Endothelial cell of umbilical vein (primary cell): ENCODE measurements at regions not wholly inside any gene's neighbourhood (a gene's known extent, or its start where the extent isn't known, plus 50 kb on each side); places are given as distances from the start of the nearest gene placed in this dataset.

Experiments used
- BruUV-seq: library from RNA; stranded (reverse); fragments of 400-500 nt; replicated peaks from 2 replicates; lab custom pipeline; 2021; lab: Mats Ljungman, UMichigan
- CTCF ChIA-PET: fragments of 300-600, 350-600 bp; sonication (Branson Sonifier 250); formaldehyde crosslinking; loops from one replicate; lab custom pipeline; 2021; ENCODE audit warnings: antibody characterized with exemption, inconsistent platforms; lab: Charles Lee
- POLR2A ChIA-PET: fragments of 300-600, 350-600 bp; sonication (Branson Sonifier 250); formaldehyde crosslinking; loops from one replicate; lab custom pipeline; 2021; ENCODE audit warnings: antibody characterized with exemption, inconsistent platforms; lab: Charles Lee
- DNase-seq: peaks from one replicate; pipeline ENCODE4 v3.0.0-alpha.2; 2011; ENCODE audit warnings: low read depth, low spot score
- FAIRE-seq: peaks from 2 replicates; lab custom pipeline; 2011; peaks lifted over from hg19 to GRCh38; lab: Jason Lieb, UNC
- H2AFZ ChIP-seq: 2 replicates; pipeline ENCODE4 v1.6.0; 2012; ENCODE audit warnings: low read depth, low read length, control low read depth, inconsistent platforms
- H3K27ac ChIP-seq: 2 replicates; pipeline ENCODE4 v1.5.1; 2011; ENCODE audit warnings: low read depth, mild to moderate bottlenecking, control low read depth, low read length, moderate library complexity; ENCODE audit not compliant: insufficient read depth
- H3K27me3 ChIP-seq, 2 experiments: 2 replicates each; pipeline versions ENCODE4 v1.6.0 to v1.6.1; 2011; ENCODE audit warnings: low read length in 2 of 2, mixed read lengths in 1 of 2; ENCODE audit not compliant: control insufficient read depth in 2 of 2, insufficient read depth in 2 of 2
- H3K36me3 ChIP-seq, 2 experiments: 2 replicates in 1 of 2; 3 replicates in 1 of 2; pipeline ENCODE4 v1.5.1; 2011; ENCODE audit warnings: low read length in 2 of 2, mild to moderate bottlenecking in 1 of 2, moderate library complexity in 1 of 2; ENCODE audit not compliant: control insufficient read depth in 2 of 2, insufficient read depth in 2 of 2; ENCODE audit errors: extremely low read depth in 1 of 2
- H3K4me1 ChIP-seq: 3 replicates; pipeline ENCODE4 v1.5.1; 2011; ENCODE audit warnings: mild to moderate bottlenecking, low read length; ENCODE audit not compliant: control insufficient read depth, insufficient read depth; ENCODE audit errors: extremely low read depth
- H3K4me2 ChIP-seq: 2 replicates; pipeline ENCODE4 v1.6.1; 2011; ENCODE audit warnings: low read length, control low read depth, mixed read lengths; ENCODE audit not compliant: insufficient read depth
- H3K4me3 ChIP-seq, 3 experiments: fragments of 200-600 bp in 1 of 3; sonication (generic), shearing (Covaris generic) in 1 of 3; replicated peaks in 1 of 3; 2 replicates each; pipeline ENCODE4 v1.5.1; 2011 to 2016; ENCODE audit warnings: control low read depth in 3 of 3, low read length in 3 of 3, mild to moderate bottlenecking in 2 of 3, inconsistent platforms in 1 of 3, low read depth in 1 of 3, moderate library complexity in 1 of 3; ENCODE audit not compliant: insufficient read depth in 1 of 3
- H3K79me2 ChIP-seq: 2 replicates; pipeline ENCODE4 v1.6.0; 2012; ENCODE audit warnings: low read length, inconsistent platforms; ENCODE audit not compliant: control insufficient read depth, insufficient read depth
- H3K9ac ChIP-seq: replicated peaks from 2 replicates; pipeline ENCODE3; 2011; ENCODE audit warnings: low read length, control low read depth; ENCODE audit not compliant: insufficient read depth; ENCODE audit errors: extremely low read depth
- H3K9me1 ChIP-seq: replicated peaks from 3 replicates; pipeline ENCODE4 v1.6.0; 2011; ENCODE audit warnings: mild to moderate bottlenecking, low read length; ENCODE audit not compliant: control insufficient read depth, insufficient read depth; ENCODE audit errors: extremely low read depth
- H3K9me3 ChIP-seq: replicated peaks from 2 replicates; pipeline ENCODE4 v1.5.1; 2012; ENCODE audit warnings: low read length, inconsistent platforms; ENCODE audit not compliant: control insufficient read depth, insufficient read depth
- H4K20me1 ChIP-seq: replicated peaks from 2 replicates; pipeline ENCODE3; 2011; ENCODE audit warnings: mild to moderate bottlenecking, low read length; ENCODE audit not compliant: control insufficient read depth, insufficient read depth; ENCODE audit errors: extremely low read depth
- EZH2 ChIP-seq: IDR thresholded peaks from 2 replicates; pipeline ENCODE4 v1.6.1; 2012; ENCODE audit warnings: borderline replicate concordance, low read depth, mild to moderate bottlenecking, moderate library complexity, low read length, inconsistent platforms; ENCODE audit not compliant: severe bottlenecking
- FOS ChIP-seq: IDR thresholded peaks from 2 replicates; pipeline ENCODE4 v1.6.1; 2011; ENCODE audit warnings: mild to moderate bottlenecking, low read length, moderate library complexity, borderline replicate concordance; ENCODE audit not compliant: insufficient read depth
- JUN ChIP-seq: IDR thresholded peaks from 2 replicates; pipeline ENCODE4 v1.6.1; 2011; ENCODE audit warnings: borderline replicate concordance, low read depth; ENCODE audit not compliant: insufficient read length, insufficient read depth
- POLR2AphosphoS5 ChIP-seq: IDR thresholded peaks from 2 replicates; pipeline ENCODE4 v1.6.1; 2012; ENCODE audit warnings: low read depth, mild to moderate bottlenecking, control low read depth, low read length, moderate library complexity; ENCODE audit not compliant: insufficient read depth
- dilution Hi-C: fragments of 300-500 bp; cut with MboI; formaldehyde crosslinking; loops from one replicate; pipeline ENCODE4 v1.15.0; 2019; ENCODE audit warnings: low sequenced_read_pairs; ENCODE audit not compliant: extremely low pct_ligation_motif_present
- intact Hi-C: fragments of 100-400 bp; cut with micrococcal nuclease; formaldehyde crosslinking; loops from one replicate; pipeline ENCODE4 v1.10.0; 2022

DNA sequence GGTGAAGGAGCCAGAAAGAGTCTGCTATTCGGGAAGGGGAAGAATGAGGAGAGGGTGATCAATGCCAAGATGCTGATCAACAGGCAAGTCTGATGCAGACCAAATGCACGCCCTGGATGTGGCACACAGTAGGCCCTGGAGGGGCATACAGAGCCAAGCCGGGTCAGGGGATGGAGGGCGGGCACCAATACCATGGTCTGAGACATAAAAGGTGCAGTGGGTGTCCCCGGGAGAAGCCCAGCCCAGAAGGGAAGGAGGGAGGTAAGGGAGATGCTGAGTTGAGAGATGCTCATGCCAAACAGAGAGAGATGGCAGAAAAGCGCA lies 66.6 kb upstream of the ID2 start:
- Histone ChIP-seq H3K4me3 (no peak overlapping the region), H3K79me2 (no peaks in the 10 kb centered on the region), H3K27ac (no peak overlapping the region), H3K36me3 (no peaks in the 10 kb centered on the region), H3K9ac (no peak overlapping the region), H3K4me1 (no peaks in the 10 kb centered on the region), H3K4me2 (no peak overlapping the region), H3K9me3 (no peaks in the 10 kb centered on the region), H2AFZ (no peak overlapping the region), H3K27me3 (no peaks in the 10 kb centered on the region), H4K20me1 (no peaks in the 10 kb centered on the region), H3K9me1 (no peaks in the 10 kb centered on the region)
- DNase-seq (no peak), FAIRE-seq (no peak)
- CTCF ChIA-PET: no interaction called here
- TF ChIP-seq POLR2AphosphoS5: no peak
- no peak for TF ChIP-seq EZH2
- TF ChIP-seq JUN: no peak
- TF ChIP-seq FOS: no peak
- dilution Hi-C loops (no loop called here), intact Hi-C loops (no loop called here)
- POLR2A ChIA-PET: no interaction called here
- BruUV-seq: no TSS peak

DNA sequence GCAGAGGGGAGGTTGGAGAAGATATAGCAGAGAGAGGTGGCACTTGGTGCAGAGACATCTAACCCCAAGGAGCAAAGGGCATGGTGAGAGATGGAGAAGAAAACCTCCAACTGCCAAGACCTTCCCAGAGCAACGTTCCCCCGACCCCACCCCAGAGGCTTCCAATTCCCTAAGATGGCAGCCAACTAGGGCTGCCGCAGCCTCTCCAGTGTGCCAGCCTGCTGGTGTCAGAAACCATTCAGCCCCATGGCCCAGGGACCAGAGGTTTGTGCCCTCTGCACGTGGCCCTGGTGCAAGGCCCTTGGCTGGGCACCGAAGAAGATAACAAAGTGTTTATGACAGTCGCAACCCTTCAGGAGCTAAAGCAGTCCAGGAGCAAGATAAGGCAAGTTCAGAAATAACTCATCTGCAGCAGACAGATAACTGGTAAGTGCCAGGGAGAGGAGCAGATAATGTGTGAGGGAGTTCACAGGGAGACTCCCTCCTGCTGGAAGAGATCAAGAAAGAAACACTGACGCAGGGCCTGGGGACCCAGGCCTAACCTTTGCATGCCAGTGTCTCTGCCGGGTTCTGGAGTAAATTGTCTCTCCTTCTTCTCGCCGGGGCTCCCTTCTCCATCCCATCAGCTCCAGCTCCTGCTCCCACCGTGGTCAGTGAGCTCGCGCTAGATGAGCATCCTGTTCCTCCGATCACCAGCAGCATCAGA lies 66.1 kb upstream of the ID2 start:
- FAIRE-seq (no peak), DNase-seq (no peak)
- H3K27me3 ChIP-seq: no peaks in the 10 kb centered on the region
- H3K9me1 ChIP-seq: no peaks in the 10 kb centered on the region
- ChIA-PET POLR2A (no interaction called here), CTCF (no interaction called here)
- dilution Hi-C loops (no loop called here), intact Hi-C loops (no loop called here)
- H3K79me2 ChIP-seq: no peaks in the 10 kb centered on the region
- no peak overlapping the region for H3K4me2 ChIP-seq
- H3K9me3 ChIP-seq: no peaks in the 10 kb centered on the region
- no peak overlapping the region for H3K9ac ChIP-seq
- BruUV-seq: no TSS peak
- no peak overlapping the region for H3K4me3 ChIP-seq
- no peak overlapping the region for H2AFZ ChIP-seq
- H3K27ac ChIP-seq: no peak overlapping the region
- H4K20me1 ChIP-seq: no peaks in the 10 kb centered on the region
- no peaks in the 10 kb centered on the region for H3K36me3 ChIP-seq
- TF ChIP-seq POLR2AphosphoS5: no peak
- no peaks in the 10 kb centered on the region for H3K4me1 ChIP-seq
